GM12878 (cell line): ENCODE measurements at regions not wholly inside any gene's neighbourhood (a gene's known extent, or its start where the extent isn't known, plus 50 kb on each side); places are given as distances from the start of the nearest gene placed in this dataset.

Source experiments
- ATAC-seq: fragments of 200-7000 bp; cut with Tn5 transposase; 3 replicates; pipeline ENCODE4 v1.9.1; 2020; ENCODE audit warnings: mild to moderate bottlenecking, moderate library complexity
- BruUV-seq: library from RNA; stranded (reverse); fragments of 400-500 nt; replicated peaks from 2 replicates; lab custom pipeline; 2021; lab: Mats Ljungman, UMichigan
- CTCF ChIA-PET: fragments of 300-600 bp; sonication (Branson Sonifier 250); formaldehyde crosslinking; extraction: SDS; loops from one replicate; lab custom pipeline; 2021; ENCODE audit warnings: inconsistent platforms; lab: Yijun Ruan, JAX
- POLR2A ChIA-PET: fragments of 350-600 bp; formaldehyde crosslinking; extraction: SDS; loops from one replicate; lab custom pipeline; 2021; ENCODE audit warnings: inconsistent platforms; lab: Charles Lee
- RAD21 ChIA-PET: fragments of 300-600 bp; sonication (Branson Sonifier 250); formaldehyde crosslinking; loops from one replicate; lab custom pipeline; 2023; ENCODE audit warnings: antibody characterized with exemption; ENCODE audit not compliant: unreplicated experiment; lab: Charles Lee
- SMC1A ChIA-PET: fragments of 300-600 bp; sonication (Branson Sonifier 250); formaldehyde crosslinking; loops from one replicate; lab custom pipeline; 2023; ENCODE audit not compliant: unreplicated experiment, uncharacterized antibody; lab: Charles Lee
- DNase-seq: peaks from one replicate; pipeline ENCODE4 v3.0.0-alpha.2; 2011; ENCODE audit warnings: low read depth, low spot score
- FAIRE-seq: peaks from 3 replicates; lab custom pipeline; 2011; peaks lifted over from hg19 to GRCh38; lab: Jason Lieb, UNC
- H2AFZ ChIP-seq: 2 replicates; pipeline ENCODE4 v1.6.0; 2011; ENCODE audit warnings: low read depth, low read length, control low read depth; ENCODE audit not compliant: control insufficient read depth
- H3K27ac ChIP-seq: 2 replicates; pipeline ENCODE4 v1.5.1; 2011; ENCODE audit warnings: control low read depth; ENCODE audit not compliant: control insufficient read depth, insufficient read depth
- H3K27me3 ChIP-seq, 2 experiments: replicated peaks in 1 of 2; 2 replicates each; pipeline versions ENCODE4 v1.6.0 to v1.6.1; 2011; ENCODE audit warnings: low read length in 1 of 2; ENCODE audit not compliant: control insufficient read depth in 2 of 2, insufficient read depth in 2 of 2
- H3K36me3 ChIP-seq, 2 experiments: 2 replicates each; pipeline ENCODE4 v1.5.1; 2011; ENCODE audit warnings: low read length in 1 of 2; ENCODE audit not compliant: control insufficient read depth in 2 of 2, insufficient read depth in 2 of 2
- H3K4me1 ChIP-seq: 2 replicates; pipeline ENCODE4 v1.6.1; 2011; ENCODE audit warnings: mild to moderate bottlenecking, low read length, moderate library complexity, mixed read lengths; ENCODE audit not compliant: control insufficient read depth, insufficient read depth
- H3K4me2 ChIP-seq: 2 replicates; pipeline ENCODE4 v1.6.0; 2011; ENCODE audit warnings: control low read depth; ENCODE audit not compliant: control insufficient read depth, insufficient read depth
- H3K4me3 ChIP-seq: fragments of 200-600 bp; sonication (generic); 2 replicates; pipeline ENCODE4 v1.5.1; 2016
- H3K79me2 ChIP-seq: 2 replicates; pipeline ENCODE4 v1.6.0; 2011; ENCODE audit warnings: low read length; ENCODE audit not compliant: control insufficient read depth, insufficient read depth
- H3K9ac ChIP-seq: 2 replicates; pipeline ENCODE4 v1.8.0; 2011; ENCODE audit warnings: low read length, control low read depth, mixed read lengths; ENCODE audit not compliant: control insufficient read depth, insufficient read depth
- H3K9me3 ChIP-seq: replicated peaks from 3 replicates; pipeline ENCODE4 v1.5.1; 2011; ENCODE audit warnings: mild to moderate bottlenecking, low read length; ENCODE audit not compliant: control insufficient read depth, insufficient read depth
- H4K20me1 ChIP-seq: 2 replicates; pipeline ENCODE4 v1.6.0; 2011; ENCODE audit not compliant: control insufficient read depth, insufficient read depth
- CEBPZ ChIP-seq: fragments of 150-350 bp; IDR thresholded peaks from 2 replicates; pipeline ENCODE4 v1.6.1; 2016; ENCODE audit warnings: low read depth, low read length
- CHD1 ChIP-seq: IDR thresholded peaks from 2 replicates; pipeline ENCODE4 v1.6.1; 2012; ENCODE audit warnings: low read depth, low read length, improper control_type of control experiment
- ELK1 ChIP-seq: IDR thresholded peaks from 2 replicates; pipeline ENCODE4 v1.6.1; 2012; ENCODE audit warnings: low read depth, low read length, improper control_type of control experiment
- IKZF2 ChIP-seq, 2 experiments: fragments of 450-650 bp; IDR thresholded peaks; 2 replicates each; pipeline ENCODE4 v1.6.1; 2017; ENCODE audit warnings: mild to moderate bottlenecking in 2 of 2, moderate library complexity in 2 of 2
- JUNB ChIP-seq: IDR thresholded peaks from 2 replicates; pipeline ENCODE4 v1.6.1; 2016; ENCODE audit warnings: antibody characterized with exemption, mild to moderate bottlenecking
- NFXL1 ChIP-seq: fragments of 450-650 bp; IDR thresholded peaks from 2 replicates; pipeline ENCODE4 v1.6.1; 2017; ENCODE audit warnings: antibody characterized with exemption, mild to moderate bottlenecking, borderline replicate concordance
- SIX5 ChIP-seq: IDR thresholded peaks from 2 replicates; pipeline ENCODE4 v1.6.1; 2011; ENCODE audit warnings: mild to moderate bottlenecking, low read depth, low read length, moderate library complexity; ENCODE audit not compliant: severe bottlenecking
- SUPT20H ChIP-seq: IDR thresholded peaks from 2 replicates; pipeline ENCODE4 v1.6.1; 2011; ENCODE audit warnings: low read depth, mild to moderate bottlenecking, low read length, moderate library complexity, borderline replicate concordance; ENCODE audit not compliant: control insufficient read depth
- TCF3 ChIP-seq: IDR thresholded peaks from 2 replicates; pipeline ENCODE4 v1.6.1; 2012; ENCODE audit warnings: low read depth, mild to moderate bottlenecking, low read length, borderline replicate concordance; ENCODE audit not compliant: insufficient read depth
- YBX1 ChIP-seq: fragments of 450-650 bp; IDR thresholded peaks from 2 replicates; pipeline ENCODE4 v1.6.1; 2016; ENCODE audit warnings: antibody characterized with exemption
- ZBTB4 ChIP-seq: fragments of 450-650 bp; formaldehyde crosslinking; IDR thresholded peaks from 2 replicates; pipeline ENCODE4 v1.4.0; 2022; ENCODE audit warnings: mild to moderate bottlenecking, moderate library complexity
- ZNF384 ChIP-seq: IDR thresholded peaks from 2 replicates; pipeline ENCODE4 v1.6.1; 2012; ENCODE audit warnings: low read depth, mild to moderate bottlenecking, low read length, improper control_type of control experiment, borderline replicate concordance
- WGBS: methylation state at CpG from one replicate; pipeline ENCODE4 v1.1.6; 2016; ENCODE audit warnings: low lambda C conversion rate; ENCODE audit not compliant: insufficient replicate concordance, insufficient coverage; ENCODE audit errors: missing lambda C conversion rate; 5-methylcytosine and 5-hydroxymethylcytosine counted together
- in situ Hi-C: fragments of 300-500 bp; cut with MboI; formaldehyde crosslinking; loops from 9 replicates; pipeline ENCODE4 v1.14.3; 2018; ENCODE audit warnings: mixed read lengths
- intact Hi-C: fragments of 100-400 bp; cut with micrococcal nuclease; formaldehyde crosslinking; loops from one replicate; pipeline ENCODE4 v1.14.2; 2022; ENCODE audit not compliant: unreplicated experiment

GRCh38 chr22:49525360-49525759, 302.3 kb downstream of the BRD1 start (continued):
- TF ChIP-seq ZBTB4 (no peak), IKZF2 (IDR thresholded peaks at IDR 0.05) (no peak), SUPT20H (no peak)

GRCh38 chr22:49524362-49524761, 303.3 kb downstream of the BRD1 start:
- Histone ChIP-seq H3K4me3 (no peak overlapping the region), H3K27me3 (no peaks in the 10 kb centered on the region), H3K9me3 (no peaks in the 10 kb centered on the region; the same call in 2 of the 3 replicates), H3K36me3 (no peaks in the 10 kb centered on the region), H3K27ac (no peak overlapping the region), H2AFZ (no peak overlapping the region), H3K4me1 (no peaks in the 10 kb centered on the region), H4K20me1 (no peaks in the 10 kb centered on the region; the same call in 1 of the 2 replicates), H3K79me2 (no peaks in the 10 kb centered on the region), H3K9ac (no peak overlapping the region), H3K4me2 (no peak overlapping the region)
- no peak for ATAC-seq
- RAD21 ChIA-PET, result no interaction called here
- no peak for DNase-seq
- SMC1A ChIA-PET, result no interaction called here
- POLR2A ChIA-PET, result no interaction called here
- no peak for FAIRE-seq
- BruUV-seq, result no TSS peak
- WGBS, result 55% methylated on average over 5 of the region's 5 CpGs
- intact Hi-C loops, result no loop called here
- CTCF ChIA-PET, result no interaction called here
- in situ Hi-C loops, result no loop called here
- TF ChIP-seq TCF3 (no peak), ELK1 (no peak), ZNF384 (no peak), SIX5 (no peak), YBX1 (no peak), JUNB (no peak), CHD1 (no peak), ZBTB4 (no peak), CEBPZ (no peak), NFXL1 (no peak)
